ENCODE measurements at regions not wholly inside any gene's neighbourhood (a gene's known extent, or its start where the extent isn't known, plus 50 kb on each side); places are given as distances from the start of the nearest gene placed in this dataset.

- no peak for DNase-seq
Measured at GRCh38 chr10:8502573-8502972, 448.1 kb downstream of the GATA3 start.

GRCh38 chr10:8504499-8504898 is 450.0 kb downstream of the GATA3 start:
- DNase-seq = no peak

- DNase-seq = no peak
Measured at GRCh38 chr10:8507156-8507555, 452.7 kb downstream of the GATA3 start.

GRCh38 chr10:8508882-8509281 is 454.4 kb downstream of the GATA3 start:
- DNase-seq = no peak

- DNase-seq = no peak
Measured at GRCh38 chr10:8510471-8510870, 456.0 kb downstream of the GATA3 start.

GRCh38 chr10:8511026-8511425 is 456.5 kb downstream of the GATA3 start:
- no peak for DNase-seq

GRCh38 chr10:8513155-8514147 is 459.0 kb downstream of the GATA3 start:
- no peak for DNase-seq

GRCh38 chr10:8520382-8520781 is 465.9 kb downstream of the GATA3 start:
- no peak for DNase-seq

- no peak for DNase-seq
Measured at GRCh38 chr10:8527773-8528172, 473.3 kb downstream of the GATA3 start.

- no peak for DNase-seq
Measured at GRCh38 chr10:8531116-8531515, 476.6 kb downstream of the GATA3 start.

- DNase-seq = no peak
Measured at GRCh38 chr10:8532647-8533046, 478.2 kb downstream of the GATA3 start.

- no peak for DNase-seq
Measured at GRCh38 chr10:8533462-8533861, 479.0 kb downstream of the GATA3 start.

GRCh38 chr10:8534096-8534495 is 479.6 kb downstream of the GATA3 start:
- DNase-seq = peak; percentile 11

GRCh38 chr10:8534891-8535290 is 480.4 kb downstream of the GATA3 start:
- DNase-seq = no peak

- DNase-seq = no peak
Measured at GRCh38 chr10:8539056-8539455, 484.6 kb downstream of the GATA3 start.

- peak; percentile 8 for DNase-seq
Measured at GRCh38 chr10:8543361-8544056, 489.0 kb downstream of the GATA3 start.

- no peak for DNase-seq
Measured at GRCh38 chr10:8544057-8544380, 489.5 kb downstream of the GATA3 start.

GRCh38 chr10:8544500-8544899 is 490.0 kb downstream of the GATA3 start:
- DNase-seq = no peak

- DNase-seq = no peak
Measured at GRCh38 chr10:8554574-8554973, 500.1 kb downstream of the GATA3 start.

- no peak for DNase-seq
Measured at GRCh38 chr10:8556321-8556720, 501.8 kb downstream of the GATA3 start.

- peak; percentile 10 for DNase-seq
Measured at GRCh38 chr10:8563478-8563877, 509.0 kb downstream of the GATA3 start.

GRCh38 chr10:8566737-8567136 is 512.2 kb downstream of the GATA3 start:
- DNase-seq = no peak

- no peak for DNase-seq
Measured at GRCh38 chr10:8568401-8568800, 513.9 kb downstream of the GATA3 start.

- no peak for DNase-seq
Measured at GRCh38 chr10:8575620-8576019, 521.1 kb downstream of the GATA3 start.
